ENCODE measurements at regions not wholly inside any gene's neighbourhood (a gene's known extent, or its start where the extent isn't known, plus 50 kb on each side); places are given as distances from the start of the nearest gene placed in this dataset.

DNA sequence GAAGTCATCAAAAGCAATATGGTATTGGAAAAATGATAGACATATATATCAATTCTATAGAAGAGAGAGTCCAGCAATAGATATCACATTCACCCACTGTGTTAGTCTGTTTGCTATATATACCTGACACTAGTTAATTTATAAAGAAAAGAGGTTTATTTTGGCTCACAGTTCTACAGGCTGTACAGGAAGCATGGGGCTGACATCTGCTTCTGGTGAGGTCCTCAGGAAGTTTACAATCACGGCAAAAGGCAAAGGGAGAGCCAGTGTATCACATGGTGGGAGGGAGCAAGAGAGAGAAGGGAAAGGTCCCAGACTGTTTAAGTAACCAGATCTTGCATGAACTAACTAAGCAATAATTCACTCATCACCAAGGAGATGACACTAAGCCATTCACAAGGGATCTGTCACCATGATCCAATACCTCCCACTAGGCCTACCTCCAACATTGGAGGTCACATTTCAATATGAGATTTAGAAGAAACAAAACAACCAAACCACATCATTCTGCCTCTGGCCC, 470.6 kb downstream of the METTL4 start:
- Histone ChIP-seq H4K20me1 (ENCODE audit: insufficient read depth, low read length) (no peaks in the 10 kb centered on the region), H3K9me3 (ENCODE audit: insufficient read depth, low read depth, low read length) (no peaks in the 10 kb centered on the region), H3K27me3 (ENCODE audit: insufficient read depth, low read length) (no peaks in the 10 kb centered on the region), H3K4me3 (ENCODE audit: insufficient read depth, low read depth, low read length) (no peak overlapping the region), H3K4me1 (ENCODE audit: insufficient read depth, low read length) (no peaks in the 10 kb centered on the region), H2AFZ (ENCODE audit: low read depth, low read length) (no peak overlapping the region), H3K4me2 (ENCODE audit: low read length) (no peak overlapping the region), H3K9ac (ENCODE audit: low read length) (no peak overlapping the region), H3K79me2 (ENCODE audit: insufficient read depth, low read length) (no peaks in the 10 kb centered on the region), H3K27ac (ENCODE audit: low read depth, low read length) (no peak overlapping the region), H3K36me3 (ENCODE audit: insufficient read depth, low read length) (no peaks in the 10 kb centered on the region)
- TF ChIP-seq, protein P1, sequence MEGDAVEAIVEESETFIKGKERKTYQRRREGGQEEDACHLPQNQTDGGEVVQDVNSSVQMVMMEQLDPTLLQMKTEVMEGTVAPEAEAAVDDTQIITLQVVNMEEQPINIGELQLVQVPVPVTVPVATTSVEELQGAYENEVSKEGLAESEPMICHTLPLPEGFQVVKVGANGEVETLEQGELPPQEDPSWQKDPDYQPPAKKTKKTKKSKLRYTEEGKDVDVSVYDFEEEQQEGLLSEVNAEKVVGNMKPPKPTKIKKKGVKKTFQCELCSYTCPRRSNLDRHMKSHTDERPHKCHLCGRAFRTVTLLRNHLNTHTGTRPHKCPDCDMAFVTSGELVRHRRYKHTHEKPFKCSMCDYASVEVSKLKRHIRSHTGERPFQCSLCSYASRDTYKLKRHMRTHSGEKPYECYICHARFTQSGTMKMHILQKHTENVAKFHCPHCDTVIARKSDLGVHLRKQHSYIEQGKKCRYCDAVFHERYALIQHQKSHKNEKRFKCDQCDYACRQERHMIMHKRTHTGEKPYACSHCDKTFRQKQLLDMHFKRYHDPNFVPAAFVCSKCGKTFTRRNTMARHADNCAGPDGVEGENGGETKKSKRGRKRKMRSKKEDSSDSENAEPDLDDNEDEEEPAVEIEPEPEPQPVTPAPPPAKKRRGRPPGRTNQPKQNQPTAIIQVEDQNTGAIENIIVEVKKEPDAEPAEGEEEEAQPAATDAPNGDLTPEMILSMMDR (IDR thresholded peaks at IDR 0.05; ENCODE audit: insufficient read depth, low read depth, low read length) = no peak
- no peak for TF ChIP-seq EZH2 (IDR thresholded peaks at IDR 0.05; ENCODE audit: insufficient read depth, low read length)
- H3K27ac Mint-ChIP-seq (ENCODE audit: unreplicated experiment) = no peak overlapping the region
- no peaks in the 10 kb centered on the region for H3K36me3 Mint-ChIP-seq (ENCODE audit: low read depth, unreplicated experiment)
- H3K9me3 Mint-ChIP-seq (ENCODE audit: unreplicated experiment) = peaks cover 3% of the 10 kb centered on the region
- FAIRE-seq (no peak), DNase-seq (ENCODE audit: low read depth) (no peak)
- no peaks in the 10 kb centered on the region for H3K27me3 Mint-ChIP-seq (ENCODE audit: low read depth, unreplicated experiment)
- H3K4me3 Mint-ChIP-seq (ENCODE audit: unreplicated experiment) = no peak overlapping the region
- no peaks in the 10 kb centered on the region for H3K4me1 Mint-ChIP-seq (ENCODE audit: low read depth, unreplicated experiment)

DNA sequence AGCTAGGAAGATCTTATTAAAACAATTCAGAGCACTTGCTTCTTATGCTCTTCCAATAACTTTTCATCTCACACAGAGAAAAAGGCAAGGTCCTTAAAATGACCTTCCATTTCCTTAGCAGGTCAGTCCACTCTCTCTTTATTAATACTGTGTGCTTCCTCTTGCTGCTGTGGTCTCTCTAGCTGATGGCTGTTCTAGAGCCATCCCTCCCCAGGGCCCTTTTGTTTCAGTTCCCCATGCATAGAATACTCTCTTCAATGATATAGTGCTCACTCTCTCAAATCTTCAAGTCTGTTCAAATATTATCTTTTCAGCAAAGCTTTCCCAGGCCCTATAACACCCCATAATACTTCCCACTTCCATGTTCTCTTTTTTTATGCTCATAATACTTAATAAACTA, 469.3 kb downstream of the METTL4 start:
- Histone ChIP-seq H3K9ac (ENCODE audit: low read length) (no peak overlapping the region), H3K4me2 (ENCODE audit: low read length) (no peak overlapping the region), H3K79me2 (ENCODE audit: insufficient read depth, low read length) (no peaks in the 10 kb centered on the region), H3K36me3 (ENCODE audit: insufficient read depth, low read length) (no peaks in the 10 kb centered on the region), H2AFZ (ENCODE audit: low read depth, low read length) (no peak overlapping the region), H3K4me1 (ENCODE audit: insufficient read depth, low read length) (no peaks in the 10 kb centered on the region), H3K27ac (ENCODE audit: low read depth, low read length) (no peak overlapping the region), H4K20me1 (ENCODE audit: insufficient read depth, low read length) (no peaks in the 10 kb centered on the region), H3K4me3 (ENCODE audit: insufficient read depth, low read depth, low read length) (no peak overlapping the region), H3K9me3 (ENCODE audit: insufficient read depth, low read depth, low read length) (no peaks in the 10 kb centered on the region), H3K27me3 (ENCODE audit: insufficient read depth, low read length) (no peaks in the 10 kb centered on the region)
- Mint-ChIP-seq H3K4me3 (ENCODE audit: unreplicated experiment) (no peak overlapping the region), H3K27me3 (ENCODE audit: low read depth, unreplicated experiment) (no peaks in the 10 kb centered on the region), H3K4me1 (ENCODE audit: low read depth, unreplicated experiment) (no peaks in the 10 kb centered on the region), H3K27ac (ENCODE audit: unreplicated experiment) (no peak overlapping the region), H3K9me3 (ENCODE audit: unreplicated experiment) (peaks cover 3% of the 10 kb centered on the region), H3K36me3 (ENCODE audit: low read depth, unreplicated experiment) (no peaks in the 10 kb centered on the region)
- TF ChIP-seq, protein P1 (IDR thresholded peaks at IDR 0.05; ENCODE audit: insufficient read depth, low read depth, low read length) = no peak
- TF ChIP-seq EZH2 (IDR thresholded peaks at IDR 0.05; ENCODE audit: insufficient read depth, low read length) = no peak
- no peak for FAIRE-seq
- no peak for DNase-seq (ENCODE audit: low read depth)

DNA sequence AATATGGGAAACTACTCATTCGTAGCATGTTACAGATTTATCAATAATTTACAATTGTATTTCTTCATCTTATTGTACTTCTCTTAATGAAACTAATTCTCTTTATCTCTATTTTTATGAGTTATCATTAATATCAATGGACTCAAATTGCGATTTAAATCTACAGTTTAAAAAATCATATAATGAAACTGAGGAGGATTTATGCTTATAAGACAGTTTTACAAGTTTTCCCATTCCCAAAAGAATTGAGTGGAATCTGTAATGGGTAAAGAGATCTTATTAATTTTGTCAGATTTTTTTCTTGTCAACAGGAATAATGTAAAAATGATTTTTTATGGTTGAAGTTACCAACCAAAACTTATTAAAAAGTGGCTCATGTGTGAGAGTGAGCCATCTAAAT, 468.0 kb downstream of the METTL4 start:
- no peaks in the 10 kb centered on the region for H3K36me3 ChIP-seq (ENCODE audit: insufficient read depth, low read length)
- no peak overlapping the region for H3K27ac ChIP-seq (ENCODE audit: low read depth, low read length)
- no peaks in the 10 kb centered on the region for H3K9me3 ChIP-seq (ENCODE audit: insufficient read depth, low read depth, low read length)
- DNase-seq (ENCODE audit: low read depth) (no peak), FAIRE-seq (no peak)
- H3K9me3 Mint-ChIP-seq (ENCODE audit: unreplicated experiment) = peaks cover 3% of the 10 kb centered on the region
- H3K36me3 Mint-ChIP-seq (ENCODE audit: low read depth, unreplicated experiment) = no peaks in the 10 kb centered on the region
- H3K27me3 Mint-ChIP-seq (ENCODE audit: low read depth, unreplicated experiment) = no peaks in the 10 kb centered on the region
- H3K9ac ChIP-seq (ENCODE audit: low read length) = no peak overlapping the region
- no peaks in the 10 kb centered on the region for H3K79me2 ChIP-seq (ENCODE audit: insufficient read depth, low read length)
- no peaks in the 10 kb centered on the region for H3K27me3 ChIP-seq (ENCODE audit: insufficient read depth, low read length)
- H3K4me3 ChIP-seq (ENCODE audit: insufficient read depth, low read depth, low read length) = no peak overlapping the region
- H3K27ac Mint-ChIP-seq (ENCODE audit: unreplicated experiment) = no peak overlapping the region
- H3K4me2 ChIP-seq (ENCODE audit: low read length) = no peak overlapping the region
- no peaks in the 10 kb centered on the region for H3K4me1 ChIP-seq (ENCODE audit: insufficient read depth, low read length)
- H4K20me1 ChIP-seq (ENCODE audit: insufficient read depth, low read length) = no peaks in the 10 kb centered on the region
- no peak overlapping the region for H2AFZ ChIP-seq (ENCODE audit: low read depth, low read length)
- H3K4me1 Mint-ChIP-seq (ENCODE audit: low read depth, unreplicated experiment) = peaks cover under 1% of the 10 kb centered on the region
- TF ChIP-seq, protein P1 (IDR thresholded peaks at IDR 0.05; ENCODE audit: insufficient read depth, low read depth, low read length) = no peak
- no peak for TF ChIP-seq EZH2 (IDR thresholded peaks at IDR 0.05; ENCODE audit: insufficient read depth, low read length)
- H3K4me3 Mint-ChIP-seq (ENCODE audit: unreplicated experiment) = no peak overlapping the region

All from astrocyte (in vitro differentiated cells and primary cell).